ENCODE measurements at regions not wholly inside any gene's neighbourhood (a gene's known extent, or its start where the extent isn't known, plus 50 kb on each side); places are given as distances from the start of the nearest gene placed in this dataset.

DNA sequence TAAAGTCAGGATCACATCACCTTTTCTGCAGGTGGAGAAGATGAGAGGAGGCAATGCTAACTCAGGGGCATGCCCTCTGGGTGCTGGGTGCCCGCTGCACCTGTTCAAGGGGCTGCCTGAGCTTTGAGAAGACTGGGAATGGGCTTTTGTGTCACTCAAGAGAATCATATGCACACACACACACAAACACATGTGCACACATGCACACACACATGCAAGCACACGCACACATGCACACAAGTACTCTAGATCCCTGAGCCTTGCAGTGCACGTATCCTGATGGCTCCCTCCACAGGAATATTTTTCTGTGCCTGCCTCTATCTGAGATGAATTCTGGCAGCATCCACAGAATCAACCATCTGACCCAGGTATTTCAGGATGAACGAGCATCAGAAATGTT, 110.0 kb upstream of the TEX51 start:
- H3K79me2 ChIP-seq (ENCODE audit: insufficient read depth, low read length): no peaks in the 10 kb centered on the region
- no peak overlapping the region for H3K9ac ChIP-seq (ENCODE audit: low read length)
- H3F3A ChIP-seq (ENCODE audit: insufficient read depth, low read length): no peaks in the 10 kb centered on the region
- no peak overlapping the region for H3K27ac ChIP-seq (ENCODE audit: low read depth, low read length, poor library complexity, severe bottlenecking)
- no peak overlapping the region for H3K4me3 ChIP-seq (ENCODE audit: low read depth, low read length, poor library complexity, severe bottlenecking)
- no peak overlapping the region for H3K4me2 ChIP-seq (ENCODE audit: low read length)
- H2AFZ ChIP-seq (ENCODE audit: low read length): no peak overlapping the region
- TF ChIP-seq, protein P1, sequence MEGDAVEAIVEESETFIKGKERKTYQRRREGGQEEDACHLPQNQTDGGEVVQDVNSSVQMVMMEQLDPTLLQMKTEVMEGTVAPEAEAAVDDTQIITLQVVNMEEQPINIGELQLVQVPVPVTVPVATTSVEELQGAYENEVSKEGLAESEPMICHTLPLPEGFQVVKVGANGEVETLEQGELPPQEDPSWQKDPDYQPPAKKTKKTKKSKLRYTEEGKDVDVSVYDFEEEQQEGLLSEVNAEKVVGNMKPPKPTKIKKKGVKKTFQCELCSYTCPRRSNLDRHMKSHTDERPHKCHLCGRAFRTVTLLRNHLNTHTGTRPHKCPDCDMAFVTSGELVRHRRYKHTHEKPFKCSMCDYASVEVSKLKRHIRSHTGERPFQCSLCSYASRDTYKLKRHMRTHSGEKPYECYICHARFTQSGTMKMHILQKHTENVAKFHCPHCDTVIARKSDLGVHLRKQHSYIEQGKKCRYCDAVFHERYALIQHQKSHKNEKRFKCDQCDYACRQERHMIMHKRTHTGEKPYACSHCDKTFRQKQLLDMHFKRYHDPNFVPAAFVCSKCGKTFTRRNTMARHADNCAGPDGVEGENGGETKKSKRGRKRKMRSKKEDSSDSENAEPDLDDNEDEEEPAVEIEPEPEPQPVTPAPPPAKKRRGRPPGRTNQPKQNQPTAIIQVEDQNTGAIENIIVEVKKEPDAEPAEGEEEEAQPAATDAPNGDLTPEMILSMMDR (IDR thresholded peaks at IDR 0.05; ENCODE audit: low read length): no peak
- H3K4me1 ChIP-seq (ENCODE audit: insufficient read depth, low read length, severe bottlenecking): no peaks in the 10 kb centered on the region
- no peaks in the 10 kb centered on the region for H4K20me1 ChIP-seq (ENCODE audit: insufficient read depth, low read length)
- no peaks in the 10 kb centered on the region for H3K36me3 ChIP-seq (ENCODE audit: insufficient read depth, low read length)
- no peaks in the 10 kb centered on the region for H3K9me3 ChIP-seq (ENCODE audit: low read length)
- no peaks in the 10 kb centered on the region for H3K27me3 ChIP-seq (ENCODE audit: insufficient read depth, low read length)
- no peaks in the 10 kb centered on the region for H3K9me2 ChIP-seq (ENCODE audit: low read depth, low read length)

DNA sequence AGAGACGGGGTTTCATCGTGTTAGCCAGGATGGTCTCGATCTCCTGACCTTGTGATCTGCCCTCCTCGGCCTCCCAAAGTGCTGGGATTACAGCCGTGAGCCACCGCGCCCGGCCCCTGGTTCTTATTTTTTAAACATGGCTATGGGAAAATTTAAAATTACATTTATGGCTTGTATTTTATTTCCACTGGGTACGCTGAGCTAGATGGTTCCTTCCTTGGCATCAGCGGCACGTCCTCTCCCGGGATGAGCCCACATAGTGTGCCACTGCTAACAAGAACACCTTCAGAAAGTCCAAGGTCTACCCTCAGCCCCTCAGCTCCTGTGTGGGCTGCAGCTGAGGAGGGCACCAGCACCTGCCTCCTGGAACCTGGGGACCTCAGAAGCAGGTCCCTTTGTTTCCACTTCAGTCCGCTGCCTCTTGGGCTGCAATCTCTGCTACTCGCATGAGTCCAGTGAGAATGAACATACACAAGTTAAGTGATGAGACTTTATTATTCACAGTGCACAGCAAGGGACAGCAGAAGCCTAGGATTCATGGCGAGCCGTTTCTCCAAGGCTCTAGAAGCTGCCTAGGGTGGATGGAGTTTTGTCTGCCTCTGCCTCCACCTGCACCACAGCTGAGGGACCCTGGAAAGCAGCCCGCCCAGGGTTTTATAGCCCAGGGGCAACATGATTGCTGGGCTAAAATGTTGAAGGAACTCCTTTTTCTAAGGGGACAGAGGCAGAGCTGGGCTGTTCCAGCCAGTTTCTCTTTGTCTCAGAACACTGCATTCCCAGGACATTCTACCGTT, 107.5 kb upstream of the TEX51 start:
- Histone ChIP-seq H3K9me3 (ENCODE audit: low read length) (no peaks in the 10 kb centered on the region), H3K9me2 (ENCODE audit: low read depth, low read length) (no peaks in the 10 kb centered on the region), H3K27me3 (ENCODE audit: insufficient read depth, low read length) (no peaks in the 10 kb centered on the region), H3K27ac (ENCODE audit: low read depth, low read length, poor library complexity, severe bottlenecking) (no peak overlapping the region), H4K20me1 (ENCODE audit: insufficient read depth, low read length) (no peaks in the 10 kb centered on the region), H3K4me3 (ENCODE audit: low read depth, low read length, poor library complexity, severe bottlenecking) (no peak overlapping the region), H3K9ac (ENCODE audit: low read length) (no peak overlapping the region), H3K4me1 (ENCODE audit: insufficient read depth, low read length, severe bottlenecking) (no peaks in the 10 kb centered on the region), H3K79me2 (ENCODE audit: insufficient read depth, low read length) (no peaks in the 10 kb centered on the region), H2AFZ (ENCODE audit: low read length) (no peak overlapping the region), H3F3A (ENCODE audit: insufficient read depth, low read length) (no peaks in the 10 kb centered on the region), H3K4me2 (ENCODE audit: low read length) (no peak overlapping the region), H3K36me3 (ENCODE audit: insufficient read depth, low read length) (no peaks in the 10 kb centered on the region)
- TF ChIP-seq, protein P1 (IDR thresholded peaks at IDR 0.05; ENCODE audit: low read length): no peak
- no peak for TF ChIP-seq EZH2 (IDR thresholded peaks at IDR 0.05; ENCODE audit: borderline replicate concordance, low read length)

DNA sequence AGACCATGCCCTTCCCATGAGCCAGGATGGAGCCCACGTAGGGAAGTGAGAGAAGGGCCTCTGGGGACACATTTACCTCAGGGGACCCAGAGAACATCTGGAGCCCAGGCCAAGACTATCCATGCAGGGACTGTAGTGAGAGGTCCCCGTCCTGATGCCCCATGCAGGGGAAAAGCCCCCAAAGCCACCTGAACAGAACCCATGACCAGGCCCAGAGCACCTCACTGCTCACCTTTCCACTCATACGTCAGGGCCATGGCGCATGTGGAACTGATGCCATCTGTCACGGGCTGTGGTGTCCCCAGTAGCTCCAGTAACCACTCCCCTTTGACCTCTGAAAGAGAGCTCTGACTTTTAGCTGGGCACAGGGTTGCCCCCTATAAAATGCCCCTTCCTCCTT, 106.5 kb upstream of the TEX51 start:
- no peak overlapping the region for H3K4me2 ChIP-seq (ENCODE audit: low read length)
- no peaks in the 10 kb centered on the region for H3K27me3 ChIP-seq (ENCODE audit: insufficient read depth, low read length)
- H3K4me1 ChIP-seq (ENCODE audit: insufficient read depth, low read length, severe bottlenecking): no peaks in the 10 kb centered on the region
- TF ChIP-seq, protein P1 (IDR thresholded peaks at IDR 0.05; ENCODE audit: low read length): no peak
- TF ChIP-seq EZH2 (IDR thresholded peaks at IDR 0.05; ENCODE audit: borderline replicate concordance, low read length): no peak
- H3K9me2 ChIP-seq (ENCODE audit: low read depth, low read length): no peaks in the 10 kb centered on the region
- no peaks in the 10 kb centered on the region for H3K79me2 ChIP-seq (ENCODE audit: insufficient read depth, low read length)
- no peaks in the 10 kb centered on the region for H3K9me3 ChIP-seq (ENCODE audit: low read length)
- H3F3A ChIP-seq (ENCODE audit: insufficient read depth, low read length): no peaks in the 10 kb centered on the region
- no peak overlapping the region for H3K9ac ChIP-seq (ENCODE audit: low read length)
- no peaks in the 10 kb centered on the region for H4K20me1 ChIP-seq (ENCODE audit: insufficient read depth, low read length)
- no peak overlapping the region for H3K27ac ChIP-seq (ENCODE audit: low read depth, low read length, poor library complexity, severe bottlenecking)
- no peak overlapping the region for H2AFZ ChIP-seq (ENCODE audit: low read length)
- H3K36me3 ChIP-seq (ENCODE audit: insufficient read depth, low read length): no peaks in the 10 kb centered on the region
- H3K4me3 ChIP-seq (ENCODE audit: low read depth, low read length, poor library complexity, severe bottlenecking): no peak overlapping the region

All from OCI-LY1 (cell line).